Mucosa of descending colon (tissue), 3 donors: ENCODE measurements at regions not wholly inside any gene's neighbourhood (a gene's known extent, or its start where the extent isn't known, plus 50 kb on each side); places are given as distances from the start of the nearest gene placed in this dataset.

Experiments
- ATAC-seq: fragments of 200-7000 bp; cut with Tn5 transposase; one replicate; pipeline ENCODE4 v1.9.1; 2020; ENCODE audit warnings: mild to moderate bottlenecking, moderate library complexity
- DNase-seq, 3 donors: peaks; one replicate each; pipeline ENCODE4 v3.0.0-alpha.2; 2020
- H3K36me3 ChIP-seq: fragments of 200-600 bp; one replicate; pipeline ENCODE4 v1.8.0; 2021; ENCODE audit warnings: low read depth, mild to moderate bottlenecking
- H3K4me1 ChIP-seq: fragments of 200-600 bp; one replicate; pipeline ENCODE4 v1.8.0; 2021; ENCODE audit warnings: low read depth, mild to moderate bottlenecking
- H3K4me3 ChIP-seq: fragments of 200-600 bp; one replicate; pipeline ENCODE4 v1.8.0; 2021; ENCODE audit warnings: mild to moderate bottlenecking
- H3K9me3 ChIP-seq: fragments of 200-600 bp; one replicate; pipeline ENCODE4 v1.8.0; 2021; ENCODE audit warnings: mild to moderate bottlenecking
- CTCF ChIP-seq: fragments of 200-600 bp; IDR thresholded peaks from one replicate; pipeline ENCODE4 v1.8.0; 2022; ENCODE audit warnings: antibody characterized with exemption, mild to moderate bottlenecking
- intact Hi-C, 2 donors: fragments of 100-400 bp; cut with DNase I in 1 of 2; cut with micrococcal nuclease in 1 of 2; formaldehyde crosslinking; loops; one replicate each; pipeline versions ENCODE4 v1.11.0 to v1.11.1; 2022; cut with DNase I, micrococcal nuclease
- donor health status: DM: no; HTN: no; CAD: no; lungs with moderate emphysema.
- donor health status: DM: no; HTN: no; CAD: no.
- donor health status: DM: no; HTN: yes; CAD: no.

- peak; percentile 73 for ATAC-seq
- peak; percentile 22 for TF ChIP-seq CTCF
- H3K9me3 ChIP-seq, result no peaks in the 10 kb centered on the region
- peak in 1 of 3 donors; percentile 75 for DNase-seq
- no peak overlapping the region for H3K4me3 ChIP-seq
- intact Hi-C loops, result no loop called here
- H3K36me3 ChIP-seq, result no peaks in the 10 kb centered on the region
- no peaks in the 10 kb centered on the region for H3K4me1 ChIP-seq
These were observed 81.9 kb upstream of the QRFPR start for GRCh38 chr4:121462660-121463261.

- H3K4me1 ChIP-seq, result no peaks in the 10 kb centered on the region
- no peaks in the 10 kb centered on the region for H3K36me3 ChIP-seq
- no peaks in the 10 kb centered on the region for H3K9me3 ChIP-seq
- TF ChIP-seq CTCF, result no peak
- no peak for DNase-seq
- intact Hi-C loops, result no loop called here
- H3K4me3 ChIP-seq, result no peak overlapping the region
- ATAC-seq, result no peak
These were observed 78.2 kb upstream of the QRFPR start for GRCh38 chr4:121459026-121459425.

GRCh38 chr4:121457278-121457875 lies 76.6 kb upstream of the QRFPR start:
- TF ChIP-seq CTCF, result no peak
- Histone ChIP-seq H3K4me1 (no peaks in the 10 kb centered on the region), H3K4me3 (no peak overlapping the region), H3K36me3 (no peaks in the 10 kb centered on the region), H3K9me3 (no peaks in the 10 kb centered on the region)
- no peak for ATAC-seq
- no peak for DNase-seq
- intact Hi-C loops, result no loop called here

GRCh38 chr4:121455285-121455684 lies 74.5 kb upstream of the QRFPR start:
- Histone ChIP-seq H3K4me1 (no peaks in the 10 kb centered on the region), H3K4me3 (no peak overlapping the region), H3K9me3 (no peaks in the 10 kb centered on the region), H3K36me3 (no peaks in the 10 kb centered on the region)
- ATAC-seq (no peak), DNase-seq (no peak)
- intact Hi-C loops, result no loop called here
- no peak for TF ChIP-seq CTCF

GRCh38 chr4:121454251-121454979 lies 73.6 kb upstream of the QRFPR start:
- no peak for DNase-seq

More at GRCh38 chr4:121454251-121454979, 73.6 kb upstream of the QRFPR start:
- intact Hi-C loops, result no loop called here
- H3K9me3 ChIP-seq, result no peaks in the 10 kb centered on the region
- H3K4me1 ChIP-seq, result no peaks in the 10 kb centered on the region
- peak; percentile 22 for ATAC-seq
- no peaks in the 10 kb centered on the region for H3K36me3 ChIP-seq
- TF ChIP-seq CTCF, result no peak
- H3K4me3 ChIP-seq, result no peak overlapping the region
